Peyer's patch (tissue), 4 donors: ENCODE measurements at regions not wholly inside any gene's neighbourhood (a gene's known extent, or its start where the extent isn't known, plus 50 kb on each side); places are given as distances from the start of the nearest gene placed in this dataset.

Source experiments
- POLR2A ChIP-seq, 2 donors: fragments of 450-650 bp; IDR thresholded peaks; one replicate each; pipeline ENCODE4 v1.5.1; 2017; ENCODE audit warnings: antibody characterized with exemption in 2 of 2, mild to moderate bottlenecking in 2 of 2, moderate library complexity in 2 of 2
- TF ChIP-seq, protein P1 (sequence below), 6 experiments: fragments of 450-650 bp in 4 of 6; fragments of 200-600 bp in 2 of 6; sonication (generic) in 1 of 6; IDR thresholded peaks; one replicate each; pipeline ENCODE4 v1.5.1; 2017 to 2019; ENCODE audit warnings: antibody characterized with exemption in 6 of 6, mild to moderate bottlenecking in 3 of 6, moderate library complexity in 1 of 6

DNA sequence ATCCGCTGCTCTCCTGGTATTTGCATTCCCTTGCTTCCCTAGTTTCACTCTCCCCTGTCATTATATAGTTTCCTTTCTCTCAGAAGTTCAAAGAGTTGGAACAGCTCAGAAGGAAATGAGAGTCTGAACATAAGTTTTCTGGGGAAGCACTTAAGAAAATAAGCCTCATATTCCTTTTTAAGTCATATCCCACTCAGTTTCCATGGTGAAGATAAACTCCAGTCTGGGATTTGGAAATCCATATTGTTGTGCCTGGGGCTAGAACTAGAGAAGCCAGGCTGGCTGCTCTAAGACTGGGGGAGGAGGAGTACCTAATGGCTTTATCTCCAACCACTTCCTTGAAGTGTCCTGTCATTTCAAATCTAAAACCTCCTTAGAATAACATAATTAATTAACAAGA lies 134.2 kb upstream of the ALCAM start:
- TF ChIP-seq, protein P1, sequence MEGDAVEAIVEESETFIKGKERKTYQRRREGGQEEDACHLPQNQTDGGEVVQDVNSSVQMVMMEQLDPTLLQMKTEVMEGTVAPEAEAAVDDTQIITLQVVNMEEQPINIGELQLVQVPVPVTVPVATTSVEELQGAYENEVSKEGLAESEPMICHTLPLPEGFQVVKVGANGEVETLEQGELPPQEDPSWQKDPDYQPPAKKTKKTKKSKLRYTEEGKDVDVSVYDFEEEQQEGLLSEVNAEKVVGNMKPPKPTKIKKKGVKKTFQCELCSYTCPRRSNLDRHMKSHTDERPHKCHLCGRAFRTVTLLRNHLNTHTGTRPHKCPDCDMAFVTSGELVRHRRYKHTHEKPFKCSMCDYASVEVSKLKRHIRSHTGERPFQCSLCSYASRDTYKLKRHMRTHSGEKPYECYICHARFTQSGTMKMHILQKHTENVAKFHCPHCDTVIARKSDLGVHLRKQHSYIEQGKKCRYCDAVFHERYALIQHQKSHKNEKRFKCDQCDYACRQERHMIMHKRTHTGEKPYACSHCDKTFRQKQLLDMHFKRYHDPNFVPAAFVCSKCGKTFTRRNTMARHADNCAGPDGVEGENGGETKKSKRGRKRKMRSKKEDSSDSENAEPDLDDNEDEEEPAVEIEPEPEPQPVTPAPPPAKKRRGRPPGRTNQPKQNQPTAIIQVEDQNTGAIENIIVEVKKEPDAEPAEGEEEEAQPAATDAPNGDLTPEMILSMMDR (IDR thresholded peaks at IDR 0.05) = no peak
- no peak for TF ChIP-seq POLR2A (IDR thresholded peaks at IDR 0.05)
